Liver (tissue), 8 donors: ENCODE measurements at regions not wholly inside any gene's neighbourhood (a gene's known extent, or its start where the extent isn't known, plus 50 kb on each side); places are given as distances from the start of the nearest gene placed in this dataset.

Source experiments
- DNase-seq: peaks from one replicate; pipeline ENCODE4 v3.0.0-alpha.2; 2017; ENCODE audit warnings: low spot score
- H3K27ac ChIP-seq, 2 donors: one replicate each; pipeline ENCODE4 v1.7.0; 2013; ENCODE audit warnings: inconsistent platforms in 2 of 2, low read length in 2 of 2, control low read depth in 1 of 2, low read depth in 1 of 2, mild to moderate bottlenecking in 1 of 2
- H3K27me3 ChIP-seq, 4 donors: one replicate each; pipeline versions ENCODE4 v1.6.1 to v1.7.0; 2013; ENCODE audit warnings: low read length in 3 of 4, inconsistent platforms in 1 of 4, mild to moderate bottlenecking in 1 of 4, moderate library complexity in 1 of 4; ENCODE audit not compliant: control insufficient read depth in 4 of 4, insufficient read depth in 4 of 4
- H3K36me3 ChIP-seq, 4 donors: one replicate each; pipeline versions ENCODE4 v1.6.1 to v1.7.0; 2013; ENCODE audit warnings: low read length in 3 of 4, mild to moderate bottlenecking in 3 of 4, low read depth in 1 of 4, moderate library complexity in 1 of 4; ENCODE audit not compliant: control insufficient read depth in 4 of 4, insufficient read depth in 3 of 4
- H3K4me1 ChIP-seq, 4 donors: one replicate each; pipeline versions ENCODE4 v1.6.1 to v1.7.0; 2013; ENCODE audit warnings: low read length in 3 of 4, mild to moderate bottlenecking in 3 of 4, moderate library complexity in 1 of 4; ENCODE audit not compliant: control insufficient read depth in 4 of 4, insufficient read depth in 4 of 4
- H3K4me3 ChIP-seq, 3 donors: one replicate each; pipeline versions ENCODE4 v1.6.1 to v1.7.0; 2013; ENCODE audit warnings: low read length in 3 of 3, control low read depth in 1 of 3, low read depth in 1 of 3, mild to moderate bottlenecking in 1 of 3
- H3K9ac ChIP-seq, 2 donors: one replicate each; pipeline ENCODE4 v1.7.0; 2013; ENCODE audit warnings: low read length in 2 of 2, mild to moderate bottlenecking in 2 of 2, moderate library complexity in 2 of 2, control low read depth in 1 of 2, low read depth in 1 of 2
- H3K9me3 ChIP-seq, 4 donors: one replicate each; pipeline versions ENCODE4 v1.6.1 to v1.7.0; 2013; ENCODE audit warnings: low read length in 3 of 4; ENCODE audit not compliant: control insufficient read depth in 4 of 4
- EGR1 ChIP-seq, 2 donors: IDR thresholded peaks; 2 replicates each; pipeline ENCODE4 v1.6.1; 2016 to 2018; ENCODE audit warnings: antibody characterized with exemption in 2 of 2, low read depth in 2 of 2
- FOXA1 ChIP-seq: IDR thresholded peaks from 2 replicates; pipeline ENCODE4 v1.6.1; 2016; ENCODE audit warnings: antibody characterized with exemption
- GABPA ChIP-seq, 2 donors: IDR thresholded peaks in 1 of 2; conservative IDR thresholded peaks in 1 of 2; 2 replicates each; pipeline ENCODE4 v1.6.1; 2016; ENCODE audit warnings: antibody characterized with exemption in 2 of 2, mild to moderate bottlenecking in 1 of 2, moderate library complexity in 1 of 2
- NR2F2 ChIP-seq: IDR thresholded peaks from 2 replicates; pipeline ENCODE4 v1.6.1; 2016; ENCODE audit warnings: antibody characterized with exemption
- RXRA ChIP-seq, 2 donors: IDR thresholded peaks; 2 replicates each; pipeline ENCODE4 v1.6.1; 2017 to 2018; ENCODE audit warnings: antibody characterized with exemption in 2 of 2, mild to moderate bottlenecking in 1 of 2
- SP1 ChIP-seq: IDR thresholded peaks from 2 replicates; pipeline ENCODE4 v1.6.1; 2018; ENCODE audit warnings: antibody characterized with exemption, mild to moderate bottlenecking
- TAF1 ChIP-seq: conservative IDR thresholded peaks from 2 replicates; pipeline ENCODE4 v1.6.1; 2016; ENCODE audit warnings: antibody characterized with exemption, mild to moderate bottlenecking
- YY1 ChIP-seq: IDR thresholded peaks from 2 replicates; pipeline ENCODE4 v1.6.1; 2016; ENCODE audit warnings: antibody characterized with exemption, mild to moderate bottlenecking
- WGBS: extraction: QIAGEN DNeasy Blood & Tissue Kit; methylation state at CpG from one replicate; pipeline ENCODE4 v1.1.7; 2013; 5-methylcytosine and 5-hydroxymethylcytosine counted together
- TF ChIP-seq, protein P1 (sequence below): IDR thresholded peaks from 2 replicates; pipeline ENCODE4 v1.6.1; 2016; ENCODE audit warnings: antibody characterized with exemption
- TF ChIP-seq, protein P2 (sequence below): fragments of 150-350 bp; IDR thresholded peaks from 2 replicates; pipeline ENCODE4 v1.5.1; 2017; ENCODE audit warnings: improper control_type of control experiment, low read depth, low read length; ENCODE audit not compliant: missing input control
- donor health status: healthy.
- donor health status: healthy.
- donor health status: healthy.
- donor health status: healthy.
- donor health status: healthy.

DNA sequence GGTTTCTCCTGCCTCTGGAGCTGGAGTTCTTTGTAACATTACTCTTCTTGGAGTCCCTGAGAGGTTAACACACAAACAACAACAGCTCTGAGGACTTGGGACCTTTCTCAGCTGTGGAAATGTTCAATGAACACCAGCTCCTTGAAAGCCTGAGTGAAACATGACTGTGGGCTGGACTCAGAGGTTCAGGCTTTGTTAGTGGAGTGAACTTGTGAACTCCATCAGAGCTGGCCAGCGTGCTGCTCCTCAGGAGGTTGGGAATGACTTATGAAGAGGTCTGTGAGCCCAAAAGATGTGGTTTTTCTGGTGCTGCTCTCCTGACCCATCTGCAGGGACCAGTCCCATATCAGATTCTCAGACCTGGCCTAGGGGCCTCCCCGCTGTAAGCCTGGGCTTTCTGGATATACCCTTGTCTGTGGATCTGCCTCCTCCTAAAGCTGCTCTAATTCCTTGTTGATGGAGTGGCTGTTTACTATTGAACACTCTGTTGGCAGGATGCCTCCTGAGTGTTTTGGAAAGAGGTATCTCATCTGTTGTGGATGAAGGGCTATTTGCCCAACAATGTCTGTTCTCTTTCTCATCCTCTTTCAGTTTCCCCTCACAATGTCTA lies 170.0 kb upstream of the GDNF start (continued):
- TF ChIP-seq EGR1 (IDR thresholded peaks at IDR 0.05; ENCODE audit: low read depth in 2 of 2) (no peak), TAF1 (no peak), RXRA (IDR thresholded peaks at IDR 0.05) (no peak)

DNA sequence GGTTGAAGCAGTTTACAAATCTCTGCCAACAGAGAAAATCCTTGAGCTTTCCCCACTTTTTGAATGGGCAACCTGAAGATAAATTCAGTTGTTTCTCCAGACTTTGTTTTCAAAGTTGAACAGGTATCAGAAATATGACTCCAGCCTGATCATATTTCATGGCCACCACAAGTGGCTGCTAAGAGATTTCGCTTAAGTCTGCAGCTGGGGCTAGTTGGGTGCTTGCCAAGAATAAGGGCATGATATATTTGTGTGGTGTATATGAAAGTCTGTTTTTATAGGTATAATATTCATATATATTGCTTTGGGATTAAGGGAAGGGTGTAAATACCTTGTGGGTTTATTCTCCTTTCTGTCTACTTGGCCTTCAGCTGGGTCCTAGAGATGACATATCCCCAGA lies 168.4 kb upstream of the GDNF start:
- Histone ChIP-seq H3K9ac (no peak overlapping the region), H3K4me3 (no peak overlapping the region), H3K27me3 (peaks cover 0 to 2% (median 0%) of the 10 kb centered on the region in 4 donors), H3K27ac (no peak overlapping the region), H3K36me3 (no peaks in the 10 kb centered on the region), H3K4me1 (no peaks in the 10 kb centered on the region), H3K9me3 (no peaks in the 10 kb centered on the region)
- TF ChIP-seq, protein P1, sequence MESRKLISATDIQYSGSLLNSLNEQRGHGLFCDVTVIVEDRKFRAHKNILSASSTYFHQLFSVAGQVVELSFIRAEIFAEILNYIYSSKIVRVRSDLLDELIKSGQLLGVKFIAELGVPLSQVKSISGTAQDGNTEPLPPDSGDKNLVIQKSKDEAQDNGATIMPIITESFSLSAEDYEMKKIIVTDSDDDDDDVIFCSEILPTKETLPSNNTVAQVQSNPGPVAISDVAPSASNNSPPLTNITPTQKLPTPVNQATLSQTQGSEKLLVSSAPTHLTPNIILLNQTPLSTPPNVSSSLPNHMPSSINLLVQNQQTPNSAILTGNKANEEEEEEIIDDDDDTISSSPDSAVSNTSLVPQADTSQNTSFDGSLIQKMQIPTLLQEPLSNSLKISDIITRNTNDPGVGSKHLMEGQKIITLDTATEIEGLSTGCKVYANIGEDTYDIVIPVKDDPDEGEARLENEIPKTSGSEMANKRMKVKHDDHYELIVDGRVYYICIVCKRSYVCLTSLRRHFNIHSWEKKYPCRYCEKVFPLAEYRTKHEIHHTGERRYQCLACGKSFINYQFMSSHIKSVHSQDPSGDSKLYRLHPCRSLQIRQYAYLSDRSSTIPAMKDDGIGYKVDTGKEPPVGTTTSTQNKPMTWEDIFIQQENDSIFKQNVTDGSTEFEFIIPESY, result no peak
- TF ChIP-seq YY1, result no peak
- DNase-seq, result no peak
- WGBS, result 87% methylated on average over 1 of the region's 1 CpG

DNA sequence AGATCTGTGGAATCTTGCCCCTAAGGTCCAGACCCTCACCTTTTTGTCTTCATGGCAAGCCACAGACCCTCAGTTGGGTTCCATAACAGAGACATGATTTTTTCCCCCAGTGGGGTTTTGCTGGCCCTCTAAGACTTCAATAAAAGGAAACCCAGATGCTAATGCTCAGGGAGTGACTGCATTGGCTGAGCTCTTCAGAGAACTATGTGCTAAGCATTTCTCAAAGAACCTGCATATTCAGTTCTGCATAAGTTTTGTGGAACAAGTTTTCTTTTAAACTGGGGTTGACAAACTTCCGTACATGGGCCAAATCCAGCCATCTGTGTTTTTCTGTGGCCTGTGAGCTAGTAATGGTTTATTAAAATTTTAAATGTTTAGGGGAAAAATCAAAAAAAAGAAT lies 159.8 kb upstream of the GDNF start:
- H3K9ac ChIP-seq, result no peak overlapping the region
- H3K36me3 ChIP-seq, result no peaks in the 10 kb centered on the region
- H3K27ac ChIP-seq, result no peak overlapping the region
- DNase-seq, result no peak
- H3K4me1 ChIP-seq, result no peaks in the 10 kb centered on the region
- 94% methylated on average over 1 of the region's 1 CpG for WGBS
- TF ChIP-seq TAF1 (no peak), NR2F2 (no peak), YY1 (no peak), GABPA (IDR thresholded peaks at IDR 0.05 in 1 of 2, conservative IDR thresholded peaks at IDR 0.05 in 1 of 2) (no peak)
- TF ChIP-seq, protein P1, result no peak
- TF ChIP-seq, protein P2, sequence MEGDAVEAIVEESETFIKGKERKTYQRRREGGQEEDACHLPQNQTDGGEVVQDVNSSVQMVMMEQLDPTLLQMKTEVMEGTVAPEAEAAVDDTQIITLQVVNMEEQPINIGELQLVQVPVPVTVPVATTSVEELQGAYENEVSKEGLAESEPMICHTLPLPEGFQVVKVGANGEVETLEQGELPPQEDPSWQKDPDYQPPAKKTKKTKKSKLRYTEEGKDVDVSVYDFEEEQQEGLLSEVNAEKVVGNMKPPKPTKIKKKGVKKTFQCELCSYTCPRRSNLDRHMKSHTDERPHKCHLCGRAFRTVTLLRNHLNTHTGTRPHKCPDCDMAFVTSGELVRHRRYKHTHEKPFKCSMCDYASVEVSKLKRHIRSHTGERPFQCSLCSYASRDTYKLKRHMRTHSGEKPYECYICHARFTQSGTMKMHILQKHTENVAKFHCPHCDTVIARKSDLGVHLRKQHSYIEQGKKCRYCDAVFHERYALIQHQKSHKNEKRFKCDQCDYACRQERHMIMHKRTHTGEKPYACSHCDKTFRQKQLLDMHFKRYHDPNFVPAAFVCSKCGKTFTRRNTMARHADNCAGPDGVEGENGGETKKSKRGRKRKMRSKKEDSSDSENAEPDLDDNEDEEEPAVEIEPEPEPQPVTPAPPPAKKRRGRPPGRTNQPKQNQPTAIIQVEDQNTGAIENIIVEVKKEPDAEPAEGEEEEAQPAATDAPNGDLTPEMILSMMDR, result no peak
- H3K27me3 ChIP-seq, result no peaks in the 10 kb centered on the region
- H3K4me3 ChIP-seq, result no peak overlapping the region
- H3K9me3 ChIP-seq, result no peaks in the 10 kb centered on the region

DNA sequence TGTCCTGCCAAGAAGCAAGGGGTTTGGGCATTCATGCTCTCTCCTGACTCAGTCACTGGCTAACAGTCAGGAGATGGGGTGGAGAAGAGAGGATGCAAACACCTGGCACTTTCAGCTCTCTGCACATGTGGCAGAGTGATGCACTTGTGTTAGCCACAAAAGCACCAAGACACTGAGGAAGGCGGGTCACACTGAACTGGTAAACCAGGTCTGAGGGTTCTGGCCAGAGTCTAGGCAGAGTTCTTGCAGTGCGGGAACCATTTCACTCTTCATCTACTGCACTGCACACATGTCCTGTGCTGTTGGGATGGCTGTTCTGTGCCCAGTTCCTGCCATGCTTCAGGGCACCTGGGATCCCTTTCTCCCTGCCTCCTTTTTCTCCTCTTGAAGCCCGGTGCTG lies 157.1 kb upstream of the GDNF start:
- 92% methylated on average over 3 of the region's 3 CpGs for WGBS
- Histone ChIP-seq H3K36me3 (no peaks in the 10 kb centered on the region), H3K9ac (no peak overlapping the region), H3K27ac (no peak overlapping the region), H3K9me3 (no peaks in the 10 kb centered on the region), H3K4me1 (no peaks in the 10 kb centered on the region), H3K27me3 (no peaks in the 10 kb centered on the region), H3K4me3 (no peak overlapping the region)
- no peak for DNase-seq
- TF ChIP-seq NR2F2 (no peak), FOXA1 (no peak), EGR1 (IDR thresholded peaks at IDR 0.05; ENCODE audit: low read depth in 2 of 2) (no peak), GABPA (IDR thresholded peaks at IDR 0.05 in 1 of 2, conservative IDR thresholded peaks at IDR 0.05 in 1 of 2) (no peak), SP1 (no peak)
